C4-2B (cell line): ENCODE measurements at regions not wholly inside any gene's neighbourhood (a gene's known extent, or its start where the extent isn't known, plus 50 kb on each side); places are given as distances from the start of the nearest gene placed in this dataset.

Experiments
- CTCF ChIP-seq: fragments of 450-650 bp; conservative IDR thresholded peaks from 2 replicates; pipeline ENCODE4 v1.5.1; 2017; ENCODE audit warnings: mild to moderate bottlenecking
- ZFX ChIP-seq: fragments of 450-650 bp; IDR thresholded peaks from 2 replicates; pipeline ENCODE4 v1.6.1; 2017

GRCh38 chrX:4735299-4735698 lies 1021.9 kb upstream of the PRKX start:
- TF ChIP-seq CTCF (no peak), ZFX (no peak)
